ENCODE measurements at regions not wholly inside any gene's neighbourhood (a gene's known extent, or its start where the extent isn't known, plus 50 kb on each side); places are given as distances from the start of the nearest gene placed in this dataset.

DNA sequence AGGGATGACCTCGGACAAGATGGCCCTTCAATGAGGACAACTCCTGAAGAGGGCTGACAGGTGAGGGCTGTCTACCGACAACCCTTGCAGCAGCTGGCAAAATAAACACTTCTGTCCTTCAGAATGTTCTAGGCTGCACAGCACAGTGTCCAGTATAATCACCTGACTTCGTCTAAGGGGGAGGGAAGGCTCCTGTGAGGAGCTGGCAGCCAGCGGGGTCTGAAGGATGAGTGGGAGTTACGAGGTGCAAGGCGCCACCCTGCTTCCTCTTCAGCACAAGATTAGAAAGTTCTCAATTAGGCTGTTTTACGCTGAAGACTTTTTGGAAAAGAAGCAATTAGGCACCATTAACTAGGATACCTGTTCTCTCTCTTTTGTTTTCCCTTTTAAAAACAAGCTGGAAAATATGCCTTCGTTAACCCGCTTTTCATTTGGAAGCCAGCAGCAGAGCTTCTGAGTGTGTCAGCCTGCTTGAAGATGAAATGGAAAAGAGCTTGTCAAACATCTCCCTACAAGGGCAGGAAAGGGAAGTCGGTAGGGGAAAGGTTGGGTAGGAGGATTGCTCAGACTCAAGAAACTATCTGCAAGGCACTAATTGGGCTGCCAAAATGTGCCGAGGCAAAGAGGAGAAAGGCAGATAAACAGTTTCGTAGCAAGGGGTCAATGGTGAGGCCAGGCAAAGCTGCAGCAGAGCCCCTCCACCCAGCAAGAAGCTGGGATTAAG is 592.2 kb upstream of the CADM1 start:
- no peak for DNase-seq

DNA sequence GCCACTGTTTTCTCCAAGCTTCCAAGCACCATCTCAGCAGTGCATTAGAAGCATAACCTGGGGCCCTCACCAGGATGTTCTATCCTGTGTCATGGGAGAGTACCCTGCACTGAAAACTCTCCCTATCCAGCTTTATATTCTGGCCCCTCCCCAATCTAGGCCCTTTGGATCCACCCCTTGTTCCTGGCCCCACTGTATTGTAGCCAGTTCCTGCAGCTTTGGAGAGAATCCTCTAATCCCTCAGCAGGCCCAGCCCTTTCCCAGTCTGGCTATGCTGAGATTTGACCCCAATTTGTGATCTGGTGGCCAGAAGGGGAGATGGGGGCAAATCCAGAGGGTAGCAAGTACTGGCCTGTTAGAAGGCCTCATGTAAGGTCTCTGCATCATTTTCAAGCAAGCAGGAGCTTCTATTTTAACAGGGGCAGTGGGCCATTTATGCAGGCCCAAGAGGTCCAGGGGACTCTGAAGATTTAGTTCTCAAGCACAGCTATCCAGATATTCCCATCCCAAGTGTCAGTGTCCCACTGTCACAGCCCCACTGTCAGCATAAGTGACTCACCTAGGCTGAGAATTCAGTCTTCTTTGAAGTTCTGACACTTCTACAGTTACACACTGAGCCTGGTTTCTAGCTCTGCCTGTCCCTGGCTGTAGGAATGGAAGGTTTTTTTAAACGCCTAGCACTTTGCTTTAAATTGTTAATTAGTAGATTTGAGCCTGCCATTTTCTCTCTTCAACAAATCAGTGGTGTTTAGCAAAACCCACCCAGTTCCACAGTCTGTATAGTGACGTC is 589.5 kb upstream of the CADM1 start:
- no peak for DNase-seq

DNA sequence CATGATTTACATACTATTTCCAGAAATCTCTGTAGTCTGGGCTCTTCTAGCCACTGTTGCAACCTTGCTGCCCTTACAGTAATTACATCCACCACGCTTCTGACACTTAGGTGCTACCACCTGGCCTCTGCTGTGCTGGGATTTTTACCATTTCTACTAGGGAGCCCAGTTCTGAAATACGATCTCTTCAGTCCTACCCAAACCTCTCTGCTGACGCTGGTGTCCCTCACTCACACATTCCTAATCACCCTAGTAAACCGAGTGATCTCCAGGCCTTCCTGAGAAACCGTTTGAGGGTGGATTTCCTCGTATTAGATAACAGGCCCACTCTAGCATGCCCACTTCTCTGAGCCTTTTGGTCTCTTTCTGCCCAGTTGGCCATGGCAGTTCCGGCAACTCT is 588.9 kb upstream of the CADM1 start:
- DNase-seq = no peak

DNA sequence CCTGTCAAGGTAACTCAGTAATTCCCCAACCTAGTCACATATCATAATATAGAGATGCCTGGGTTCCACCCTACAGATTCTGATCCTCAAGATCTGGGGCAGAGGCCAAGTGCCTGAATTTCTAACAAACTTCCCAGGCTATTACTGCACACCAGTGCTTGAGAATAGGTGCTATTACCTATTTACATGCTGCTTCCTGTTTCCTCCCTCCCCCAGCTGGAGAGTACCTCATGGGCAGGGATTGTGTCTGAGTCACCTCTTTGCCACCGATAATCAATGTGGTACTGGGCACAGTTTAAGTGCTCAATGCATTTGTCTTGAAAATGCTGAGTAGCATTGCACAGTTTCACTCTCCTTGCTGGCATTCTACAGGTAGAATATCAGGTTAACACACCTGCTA is 582.2 kb upstream of the CADM1 start:
- no peak for DNase-seq

DNA sequence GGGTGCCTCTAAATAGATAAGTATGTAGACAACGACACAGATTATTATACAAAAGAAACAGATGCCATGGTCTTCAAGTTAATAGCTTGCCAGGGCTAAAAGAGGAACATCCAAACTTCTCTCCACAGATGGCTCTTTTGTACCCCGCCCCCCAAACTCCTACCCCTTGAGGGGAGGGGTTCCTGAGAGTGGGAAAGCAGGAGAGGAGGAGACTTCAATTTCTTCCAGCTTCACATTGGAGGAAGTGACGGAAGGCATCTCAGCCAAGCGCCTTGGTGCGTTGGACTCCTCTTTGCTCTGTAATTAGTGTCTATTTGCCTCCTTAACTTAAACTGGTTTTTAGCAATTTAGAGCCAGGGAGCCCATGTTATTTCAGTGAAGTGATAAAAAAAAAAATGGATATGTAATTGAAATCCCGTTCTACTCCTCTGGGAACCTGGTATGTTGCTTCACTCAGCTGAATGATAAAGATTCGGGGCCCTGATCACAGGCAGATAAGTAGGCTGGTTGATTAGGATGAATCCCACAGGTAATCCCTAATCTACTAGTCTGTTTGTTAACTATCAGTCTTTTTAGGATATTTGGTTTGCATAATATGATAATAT is 580.9 kb upstream of the CADM1 start:
- no peak for DNase-seq

DNA sequence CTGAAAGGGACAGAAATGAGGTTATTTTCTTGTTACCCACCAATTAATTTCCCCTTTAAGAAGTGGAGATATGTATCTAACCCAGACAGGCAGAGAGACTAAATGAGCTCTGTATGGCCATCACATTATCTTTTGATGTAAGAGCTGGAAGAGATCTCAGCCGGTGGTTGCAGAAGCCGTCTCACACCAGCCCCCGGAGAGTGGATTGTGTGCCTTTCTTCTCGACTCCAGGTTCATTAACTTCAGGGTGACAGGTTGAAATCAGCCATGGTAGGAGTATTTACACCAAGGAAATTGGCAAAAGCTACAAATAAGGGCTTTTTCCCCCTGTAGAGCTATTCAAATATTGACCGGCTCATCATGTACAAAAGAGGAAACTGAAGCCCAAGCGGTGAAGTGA is 580.3 kb upstream of the CADM1 start:
- DNase-seq = no peak

DNA sequence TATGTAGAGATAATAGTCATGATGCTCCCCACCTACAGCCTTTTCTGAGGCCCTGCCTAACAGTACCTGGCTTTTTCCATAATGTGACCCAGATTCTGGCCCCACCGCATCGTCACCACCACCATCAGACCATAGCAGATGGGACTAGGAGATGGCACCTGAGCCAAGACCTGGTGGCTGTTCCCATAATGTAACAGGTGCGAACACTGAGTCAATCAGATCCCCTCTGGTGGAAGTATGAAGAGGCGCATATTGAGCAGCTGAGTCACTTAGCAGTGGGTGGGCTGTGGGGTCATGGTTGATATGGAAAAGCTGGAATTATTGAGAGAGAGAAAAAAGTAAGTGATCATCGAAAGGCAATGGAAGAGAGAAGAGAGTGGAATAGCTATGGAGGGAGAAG is 578.0 kb upstream of the CADM1 start:
- DNase-seq = no peak

DNA sequence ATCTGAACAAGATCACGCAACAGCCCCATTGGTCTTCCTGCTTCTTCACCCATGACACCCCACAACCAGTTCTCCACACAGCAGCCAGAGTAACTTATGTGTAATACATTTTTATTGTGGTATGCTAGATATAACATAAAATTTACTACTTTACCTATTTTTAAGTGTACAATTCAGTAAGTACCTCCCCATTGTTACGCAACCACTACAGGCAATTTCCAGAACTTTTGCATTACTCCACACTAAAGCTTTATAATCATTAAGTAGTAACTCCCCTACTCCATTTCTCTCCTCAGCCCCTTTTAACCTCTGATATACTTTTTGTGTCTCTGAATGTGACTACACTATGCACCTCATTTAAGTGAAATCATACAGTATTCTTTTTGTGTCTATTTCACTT is 575.4 kb upstream of the CADM1 start:
- no peak for DNase-seq

DNA sequence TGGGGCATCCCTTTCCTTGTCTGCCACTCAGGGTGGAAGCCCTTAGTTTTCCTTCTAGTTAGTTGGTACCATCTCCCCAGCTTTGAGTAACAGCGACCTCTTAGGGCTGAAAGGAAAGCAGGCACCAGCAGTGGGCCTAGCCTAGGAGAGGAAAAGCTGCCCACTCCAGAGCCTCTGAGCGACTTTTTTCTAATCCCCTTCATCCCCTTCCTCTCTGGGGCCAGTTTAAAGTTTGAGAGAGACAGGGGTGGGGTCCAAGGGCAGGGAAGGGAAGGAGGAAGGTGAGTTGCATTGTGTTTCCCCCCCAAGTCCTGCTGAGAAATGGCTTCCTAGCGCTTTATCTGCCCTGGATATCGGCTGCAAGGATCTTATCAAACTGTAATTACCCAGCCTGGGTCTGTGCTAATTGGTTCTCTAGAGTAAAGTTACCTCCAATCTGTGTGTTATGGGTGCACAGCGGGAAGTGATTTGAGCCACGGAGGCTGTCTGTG is 573.9 kb upstream of the CADM1 start:
- no peak for DNase-seq

DNA sequence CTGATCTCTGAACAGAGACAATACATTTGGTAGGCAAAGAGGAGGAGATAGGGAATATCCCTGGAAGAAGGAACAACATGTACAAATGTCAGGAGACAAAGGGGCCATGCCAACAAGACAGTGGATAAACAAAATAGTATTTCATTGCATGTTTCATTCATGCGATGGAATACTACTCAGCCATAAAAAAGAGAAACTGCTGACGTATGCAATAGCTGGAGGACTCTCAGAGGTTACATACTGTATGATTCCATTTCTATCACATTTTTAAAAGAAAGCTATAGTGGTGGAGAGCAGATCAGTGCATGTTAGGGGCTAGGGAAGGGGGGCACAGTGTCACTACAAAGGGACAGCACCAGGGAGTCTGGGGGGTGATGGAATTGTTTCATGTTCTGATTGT is 572.9 kb upstream of the CADM1 start:
- DNase-seq = no peak

DNA sequence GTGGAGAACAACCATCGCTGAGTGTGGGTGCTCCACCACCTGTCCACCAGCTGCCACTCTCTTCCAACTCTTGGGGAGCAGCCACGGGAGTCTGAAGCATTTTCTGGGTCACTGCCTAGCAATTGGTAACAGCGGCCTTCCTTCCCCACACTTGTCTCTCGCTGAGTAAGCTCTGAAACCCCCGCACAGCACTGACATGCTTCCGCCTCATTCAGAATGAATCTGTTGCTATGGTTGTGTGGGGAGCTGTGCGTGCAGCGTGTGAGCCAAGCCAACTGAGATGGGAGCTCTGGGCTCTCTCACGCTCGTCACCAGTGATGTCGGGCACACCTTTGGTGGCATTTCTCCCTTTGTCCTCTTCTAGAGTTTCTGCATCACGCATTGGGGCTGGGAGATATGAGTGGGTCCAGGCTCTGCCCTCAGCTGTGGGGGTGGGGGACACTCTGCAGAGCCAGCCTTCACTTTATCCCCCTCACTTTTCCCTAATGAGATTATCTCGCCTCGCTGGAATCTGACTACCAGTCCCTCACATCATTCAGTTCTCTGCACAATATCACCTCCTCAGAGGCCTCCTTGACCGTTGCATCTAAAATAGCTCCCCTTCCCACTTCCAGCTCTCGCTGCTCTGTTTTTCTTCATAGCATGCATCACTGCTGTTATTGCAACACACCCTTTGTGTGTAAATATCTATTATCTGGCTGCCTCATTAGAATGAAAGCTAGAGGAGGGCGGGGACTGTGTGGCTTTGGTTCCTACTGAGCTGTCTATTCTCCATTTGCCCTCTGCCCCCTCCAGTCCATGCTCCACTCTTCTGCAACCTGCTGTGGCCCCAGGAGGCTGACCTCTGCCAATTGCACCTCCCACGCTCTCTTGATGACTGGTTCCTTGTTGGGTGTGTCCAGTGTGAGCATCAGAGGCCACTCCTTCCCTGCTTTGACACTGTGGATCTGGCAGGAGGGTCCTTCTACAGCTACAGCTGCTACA is 569.9 kb upstream of the CADM1 start:
- no peak for DNase-seq

DNA sequence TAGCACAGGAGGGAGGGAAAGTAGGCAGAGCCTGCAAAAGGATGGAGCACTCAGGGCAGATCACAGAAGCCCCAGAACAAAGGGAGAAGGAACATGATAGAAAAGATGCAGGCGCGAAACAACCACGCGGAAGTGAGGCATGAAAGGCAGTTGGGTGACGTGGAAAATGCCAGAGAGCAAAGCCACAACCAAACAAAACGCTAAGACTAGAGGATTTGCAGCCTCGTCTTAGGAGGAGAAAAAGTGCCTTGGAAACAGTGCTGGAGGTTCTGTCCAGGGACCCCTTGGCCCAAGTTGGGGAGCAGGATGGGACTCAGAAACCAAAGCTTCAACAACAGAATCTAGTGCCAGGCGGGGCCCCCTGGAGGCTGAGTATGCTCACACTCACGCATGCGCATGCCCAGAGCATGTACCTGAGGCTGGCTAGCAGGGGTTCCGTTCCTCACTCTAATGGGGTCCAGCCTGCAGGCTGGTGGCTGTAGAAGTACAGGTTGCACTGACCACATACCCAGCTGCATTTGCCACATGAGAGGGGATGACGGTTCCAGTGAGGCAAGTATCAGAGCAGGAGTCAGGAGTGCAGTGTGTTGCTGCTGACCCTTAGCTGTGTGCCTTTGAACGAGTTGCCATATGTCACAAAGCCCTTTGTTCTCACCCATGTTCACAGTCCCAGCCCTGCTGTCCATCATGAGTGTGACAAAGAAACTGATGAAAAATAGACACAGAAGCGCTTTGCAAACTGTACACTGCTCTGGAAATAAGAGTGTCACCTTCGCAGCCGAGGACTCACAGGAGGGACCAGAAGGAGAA is 568.6 kb upstream of the CADM1 start:
- DNase-seq = no peak

DNA sequence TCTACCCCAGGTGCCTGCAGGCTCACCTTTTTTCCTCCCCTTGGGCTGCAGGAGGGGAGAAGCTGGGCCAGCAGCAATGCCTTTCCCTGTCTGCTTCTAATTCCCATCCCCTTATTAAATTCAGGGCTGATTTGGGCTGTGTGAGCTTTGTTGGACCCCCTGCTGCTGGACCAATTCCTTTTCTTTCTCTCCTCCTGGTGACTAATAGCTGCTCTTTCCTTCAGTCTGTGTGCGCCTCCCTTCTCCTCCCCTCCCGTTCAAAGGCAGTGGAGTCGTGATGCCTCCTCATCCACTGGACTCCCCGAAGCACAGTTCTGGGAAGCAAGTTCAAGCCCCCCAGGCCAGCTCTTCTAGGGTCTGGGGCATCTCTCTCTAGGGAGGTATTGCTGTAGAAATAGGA is 567.9 kb upstream of the CADM1 start:
- DNase-seq = no peak

DNA sequence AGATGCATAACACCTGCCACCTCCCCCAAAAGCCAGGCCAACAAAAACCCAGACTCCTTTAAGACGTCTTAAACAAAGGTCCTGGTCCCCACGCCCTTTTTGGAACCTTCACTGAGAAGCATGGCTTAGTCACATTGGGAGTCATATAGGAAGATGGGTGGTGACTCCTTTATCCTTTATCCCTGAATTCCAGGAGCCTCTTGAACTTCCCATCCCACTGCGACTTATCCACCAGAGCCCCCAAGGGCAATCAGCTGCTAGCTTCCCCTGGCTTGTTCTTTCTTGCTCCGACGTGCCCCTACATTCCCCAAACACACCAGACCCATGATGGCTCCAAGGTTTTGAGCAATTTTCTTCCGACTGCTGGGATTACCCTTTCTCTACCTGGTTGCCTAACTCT is 567.0 kb upstream of the CADM1 start:
- DNase-seq = no peak

DNA sequence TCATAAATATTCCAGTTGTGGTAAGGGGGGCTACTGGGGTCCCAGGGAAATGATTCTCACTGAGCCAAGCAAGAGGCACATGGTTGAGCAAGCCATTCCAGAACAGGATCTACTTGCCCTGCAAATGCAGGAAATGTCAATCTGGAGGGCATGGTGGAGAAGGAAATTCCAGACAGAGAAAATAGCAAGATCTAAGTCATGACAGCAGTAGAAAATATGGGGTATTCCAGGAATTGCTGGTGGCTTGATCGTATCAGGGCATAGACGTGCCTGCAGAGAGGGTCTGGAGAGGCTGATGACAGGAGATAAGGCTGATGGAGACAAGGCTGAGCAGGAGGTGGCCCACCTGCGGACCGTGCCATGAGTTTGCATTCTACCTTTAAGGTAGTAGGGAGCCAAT is 566.3 kb upstream of the CADM1 start:
- no peak for DNase-seq

DNA sequence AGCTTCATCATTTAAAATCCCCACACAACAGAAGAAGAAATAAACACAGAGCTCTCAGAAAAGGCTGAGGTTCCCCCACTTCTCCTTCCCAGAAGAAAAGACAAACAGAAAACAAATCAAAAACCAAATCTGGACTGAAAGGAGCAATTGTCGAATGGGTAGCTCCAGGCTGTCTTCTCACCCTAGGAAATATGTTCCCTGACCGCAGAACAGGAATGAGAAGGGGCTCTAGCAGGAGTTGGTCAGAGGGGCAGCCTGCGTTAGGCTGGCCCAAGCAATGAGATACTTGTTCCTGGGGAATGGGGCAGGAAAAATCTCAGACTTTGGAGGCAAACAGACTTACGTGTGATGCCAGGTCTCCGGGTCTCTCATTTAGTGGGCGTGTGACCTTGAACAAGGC is 562.6 kb upstream of the CADM1 start:
- no peak for DNase-seq

DNA sequence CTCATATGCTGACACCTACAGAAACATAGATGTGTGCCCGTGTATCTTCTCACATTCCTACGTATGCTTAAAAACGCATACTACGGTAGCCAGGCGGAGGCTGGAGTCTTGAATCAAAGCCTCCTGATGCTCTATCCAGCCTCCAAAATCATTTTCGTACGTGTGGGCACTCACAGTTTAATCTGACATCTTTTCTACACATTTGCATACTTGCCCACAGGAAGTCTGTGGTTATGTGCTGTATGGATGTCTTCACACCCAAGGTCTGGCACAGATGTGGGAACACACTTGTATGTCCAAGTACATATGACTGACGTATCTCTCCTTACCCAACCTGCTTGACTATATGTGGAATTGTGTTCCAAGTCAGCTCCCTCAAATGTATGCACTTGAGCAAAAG is 561.8 kb upstream of the CADM1 start:
- DNase-seq = no peak

DNA sequence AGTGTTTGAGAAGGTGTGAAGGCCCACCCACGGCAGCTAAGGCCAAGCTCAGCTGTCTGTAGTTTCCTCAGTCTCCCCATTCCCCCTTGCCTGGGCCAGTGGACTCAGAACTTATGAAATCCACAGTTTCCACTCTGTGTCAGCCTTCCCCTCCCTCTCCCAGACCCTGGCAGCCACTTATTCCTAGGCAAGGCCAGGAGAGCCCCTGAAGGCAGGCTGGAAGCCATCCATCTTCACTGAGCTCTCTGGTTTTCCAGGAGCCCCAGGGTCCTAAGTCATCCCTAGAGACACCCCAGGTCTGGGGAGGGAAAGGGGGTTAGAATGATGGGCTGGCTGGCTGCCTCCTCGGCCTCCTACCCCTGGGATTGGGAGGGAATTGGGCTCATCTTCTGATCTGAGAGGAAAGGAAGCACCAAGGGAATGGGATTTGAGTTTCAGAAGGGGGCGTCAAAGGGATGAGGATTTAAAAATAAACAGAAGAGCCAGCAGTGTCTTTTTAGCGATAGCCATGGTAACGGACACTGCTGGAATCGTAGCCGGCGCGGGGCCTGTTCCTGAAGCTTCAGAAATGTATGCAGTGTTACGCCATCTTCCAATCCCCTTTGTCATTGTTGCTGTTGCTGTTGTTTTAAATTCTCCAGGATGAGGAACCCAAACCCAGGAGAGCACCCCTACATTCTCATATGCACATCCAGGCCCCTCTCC is 561.1 kb upstream of the CADM1 start:
- no peak for DNase-seq

DNA sequence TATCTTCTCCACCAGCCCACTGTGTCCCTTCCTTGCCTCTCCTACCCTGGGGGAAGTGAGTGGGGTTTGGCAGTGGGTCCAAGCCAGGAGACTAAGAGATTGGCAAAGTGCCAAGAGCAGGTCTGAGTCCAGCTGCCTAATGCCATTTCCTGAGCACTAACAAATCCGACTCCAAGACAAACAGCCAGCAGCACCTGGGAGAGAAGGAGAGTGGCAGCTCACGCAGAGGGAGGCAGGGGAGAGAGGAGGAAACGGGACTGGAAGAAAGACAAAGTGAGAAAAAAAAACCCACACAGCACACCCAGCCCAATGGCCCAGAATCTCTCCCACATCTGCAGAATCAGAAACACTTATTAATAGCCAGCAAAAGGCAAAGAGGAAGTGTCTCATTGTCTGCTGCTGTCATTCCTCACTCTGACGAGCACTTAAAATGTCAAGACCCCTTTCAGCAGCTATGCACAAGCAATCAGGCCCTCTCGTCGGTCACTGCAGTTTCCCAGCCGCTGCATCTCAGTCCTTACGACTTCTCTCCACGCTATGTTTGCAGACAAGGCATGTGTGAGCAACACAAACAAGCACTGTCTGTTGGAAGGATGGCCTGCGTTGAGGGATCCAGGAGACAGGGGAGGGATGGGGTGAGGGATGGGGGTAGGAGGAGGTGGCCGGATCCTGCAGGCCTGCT is 558.4 kb upstream of the CADM1 start:
- DNase-seq = no peak

DNA sequence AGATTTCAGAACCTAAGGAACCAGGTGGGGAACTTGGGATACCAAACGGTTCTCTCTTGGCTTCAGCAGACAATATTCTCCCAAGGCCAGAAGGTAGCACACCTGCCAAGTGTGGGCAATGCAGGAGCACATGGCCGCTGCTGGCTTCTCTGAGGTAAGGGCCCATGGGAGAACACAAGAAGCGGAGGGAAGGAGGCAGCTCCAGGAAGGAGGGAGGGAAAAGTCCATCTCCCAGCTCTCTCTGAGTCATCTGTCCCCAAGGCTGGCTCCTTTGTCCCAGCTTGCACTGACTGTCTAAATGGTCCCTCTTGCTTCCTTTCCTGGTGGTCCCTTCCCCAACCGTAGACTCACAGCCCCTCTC is 557.9 kb upstream of the CADM1 start:
- no peak for DNase-seq

DNA sequence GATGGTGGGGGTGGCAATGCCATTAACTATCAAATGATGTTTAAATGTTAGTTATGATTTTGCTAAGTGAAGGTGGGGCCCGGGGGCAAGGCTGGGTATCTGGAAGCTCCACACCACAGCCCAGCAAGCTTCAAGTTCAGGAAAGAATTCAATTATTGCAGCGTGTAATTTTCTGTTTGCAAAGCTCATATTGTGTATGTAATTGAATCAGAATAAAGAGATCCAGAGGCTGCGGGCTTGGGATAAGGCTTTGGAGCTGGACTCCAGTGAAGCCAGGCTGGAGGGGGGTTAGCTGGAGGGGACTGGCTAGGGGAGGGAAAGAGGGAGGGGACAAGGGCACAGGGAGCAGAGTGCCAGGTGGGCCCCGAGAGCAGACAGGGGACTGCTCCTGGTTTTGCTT is 557.1 kb upstream of the CADM1 start:
- no peak for DNase-seq
